Activated naive CD4-positive, alpha-beta T cell treated with anti-CD3 and anti-CD28 coated beads, Interleukin-2, amount 10 ng/mL, durations not matched to agents 7 days and 5 days (primary cell): ENCODE measurements at regions not wholly inside any gene's neighbourhood (a gene's known extent, or its start where the extent isn't known, plus 50 kb on each side); places are given as distances from the start of the nearest gene placed in this dataset.

ENCODE experiments used
- CTCF ChIA-PET: fragments of 350-600 bp; sonication (Branson Sonifier 250); formaldehyde crosslinking; loops from one replicate; lab custom pipeline; 2021; ENCODE audit warnings: antibody characterized with exemption; lab: Charles Lee
- DNase-seq: peaks from one replicate; pipeline ENCODE4 v3.0.0-alpha.2; 2020
- H3K27ac Mint-ChIP-seq: one replicate; pipeline ENCODE4 v1.8.0; 2021; ENCODE audit warnings: mild to moderate bottlenecking, moderate library complexity, mixed read lengths
- H3K27me3 Mint-ChIP-seq: one replicate; pipeline ENCODE4 v1.8.0; 2021; ENCODE audit warnings: mild to moderate bottlenecking, mixed read lengths
- H3K36me3 Mint-ChIP-seq: one replicate; pipeline ENCODE4 v1.8.0; 2021; ENCODE audit warnings: mixed read lengths
- H3K4me1 Mint-ChIP-seq: one replicate; pipeline ENCODE4 v1.8.0; 2021; ENCODE audit warnings: mixed read lengths
- H3K4me3 Mint-ChIP-seq: one replicate; pipeline ENCODE4 v1.8.0; 2021; ENCODE audit warnings: mild to moderate bottlenecking, moderate library complexity, mixed read lengths
- H3K9me3 Mint-ChIP-seq: one replicate; pipeline ENCODE4 v1.8.0; 2021; ENCODE audit warnings: mixed read lengths

DNA sequence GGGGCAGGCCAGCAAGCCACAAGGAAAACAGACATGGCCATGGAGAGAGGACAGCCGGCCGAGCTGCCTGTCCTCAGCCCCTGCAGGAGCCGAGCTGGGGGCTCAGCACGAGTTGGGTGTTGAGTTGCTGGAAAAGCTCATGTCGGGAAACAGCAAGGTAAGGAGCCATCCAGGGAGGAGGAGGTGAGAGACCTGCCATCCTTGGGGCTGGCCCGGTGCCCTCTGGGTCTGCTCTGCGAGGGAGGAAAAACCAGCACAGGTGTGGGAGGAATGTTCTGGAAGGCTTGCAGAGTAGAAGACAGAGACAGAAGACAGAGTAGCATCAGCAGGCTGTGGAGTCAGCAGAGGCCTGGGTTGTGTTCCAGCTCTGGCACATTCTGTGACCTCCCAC is 548.8 kb downstream of the PTPRU start:
- DNase-seq: no peak
- H3K9me3 Mint-ChIP-seq: no peaks in the 10 kb centered on the region
- H3K4me3 Mint-ChIP-seq: no peak overlapping the region
- no peak overlapping the region for H3K27ac Mint-ChIP-seq
- H3K36me3 Mint-ChIP-seq: no peaks in the 10 kb centered on the region
- H3K4me1 Mint-ChIP-seq: no peaks in the 10 kb centered on the region
- H3K27me3 Mint-ChIP-seq: peaks cover 16% of the 10 kb centered on the region
- CTCF ChIA-PET: no interaction called here

GRCh38 chr1:29784276-29785136 is 548.2 kb downstream of the PTPRU start:
- Mint-ChIP-seq H3K36me3 (no peaks in the 10 kb centered on the region), H3K4me1 (no peaks in the 10 kb centered on the region), H3K27ac (no peak overlapping the region), H3K27me3 (peaks cover 13% of the 10 kb centered on the region), H3K9me3 (no peaks in the 10 kb centered on the region), H3K4me3 (no peak overlapping the region)
- CTCF ChIA-PET: no interaction called here
- DNase-seq: no peak

- no peaks in the 10 kb centered on the region for H3K36me3 Mint-ChIP-seq
- CTCF ChIA-PET: interaction anchor here (1.4 kb wide), 1 partner anchor 9 kb away, joined by 5 read pairs; no protein-coding TSS in a partner anchor
- no peak overlapping the region for H3K4me3 Mint-ChIP-seq
- no peak for DNase-seq
- H3K27me3 Mint-ChIP-seq: peaks cover 16% of the 10 kb centered on the region
- no peaks in the 10 kb centered on the region for H3K9me3 Mint-ChIP-seq
- no peaks in the 10 kb centered on the region for H3K4me1 Mint-ChIP-seq
- H3K27ac Mint-ChIP-seq: no peak overlapping the region
Observed at GRCh38 chr1:29783508-29784275, 547.4 kb downstream of the PTPRU start.

- H3K27ac Mint-ChIP-seq: no peak overlapping the region
- no peak for DNase-seq
- no peaks in the 10 kb centered on the region for H3K4me1 Mint-ChIP-seq
- H3K4me3 Mint-ChIP-seq: no peak overlapping the region
- peaks cover 16% of the 10 kb centered on the region for H3K27me3 Mint-ChIP-seq
- H3K36me3 Mint-ChIP-seq: no peaks in the 10 kb centered on the region
- no peaks in the 10 kb centered on the region for H3K9me3 Mint-ChIP-seq
- CTCF ChIA-PET: interaction anchor here (1.4 kb wide), 1 partner anchor 10 kb away, joined by 5 read pairs; no protein-coding TSS in a partner anchor
Observed at GRCh38 chr1:29782846-29783507, 546.7 kb downstream of the PTPRU start.

- H3K9me3 Mint-ChIP-seq: no peaks in the 10 kb centered on the region
- no peak overlapping the region for H3K4me3 Mint-ChIP-seq
- CTCF ChIA-PET: no interaction called here
Observed at GRCh38 chr1:29779146-29779545, 542.8 kb downstream of the PTPRU start.

DNA sequence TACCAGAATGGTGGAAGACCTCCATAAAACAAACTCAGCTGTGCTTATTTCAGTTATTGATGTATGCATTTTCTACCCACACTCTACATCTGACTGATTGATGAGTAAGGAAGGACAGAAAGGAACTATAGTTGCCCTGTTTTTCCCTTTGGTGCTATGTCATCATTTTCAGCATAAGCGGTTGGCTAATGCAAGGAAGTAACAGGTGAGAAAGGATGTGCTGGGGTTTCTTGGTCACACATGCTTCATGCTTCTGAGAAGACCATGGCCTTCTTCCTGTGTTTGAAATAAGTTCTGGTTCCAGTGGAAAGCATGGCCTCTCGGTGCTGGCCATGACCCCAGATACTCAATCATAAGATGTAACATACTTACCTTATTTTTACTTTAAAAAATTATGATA is 541.2 kb downstream of the PTPRU start:
- H3K9me3 Mint-ChIP-seq: no peaks in the 10 kb centered on the region
- DNase-seq: no peak
- no peak overlapping the region for H3K4me3 Mint-ChIP-seq
- CTCF ChIA-PET: no interaction called here
- peaks cover 4% of the 10 kb centered on the region for H3K27me3 Mint-ChIP-seq
- no peaks in the 10 kb centered on the region for H3K4me1 Mint-ChIP-seq
- H3K27ac Mint-ChIP-seq: no peak overlapping the region
- H3K36me3 Mint-ChIP-seq: no peaks in the 10 kb centered on the region

More at GRCh38 chr1:29779146-29779545, 542.8 kb downstream of the PTPRU start:
- Mint-ChIP-seq H3K4me1 (no peaks in the 10 kb centered on the region), H3K36me3 (no peaks in the 10 kb centered on the region), H3K27me3 (peaks cover 4% of the 10 kb centered on the region), H3K27ac (no peak overlapping the region)
- no peak for DNase-seq

GRCh38 chr1:29774355-29774754 is 538.0 kb downstream of the PTPRU start:
- no peaks in the 10 kb centered on the region for H3K4me1 Mint-ChIP-seq
- no peaks in the 10 kb centered on the region for H3K9me3 Mint-ChIP-seq
- DNase-seq: no peak
- no peak overlapping the region for H3K4me3 Mint-ChIP-seq
- CTCF ChIA-PET: no interaction called here
- peaks cover 4% of the 10 kb centered on the region for H3K27me3 Mint-ChIP-seq
- no peaks in the 10 kb centered on the region for H3K36me3 Mint-ChIP-seq
- no peak overlapping the region for H3K27ac Mint-ChIP-seq

- H3K4me3 Mint-ChIP-seq: no peak overlapping the region
Observed at GRCh38 chr1:29772584-29773100, 536.3 kb downstream of the PTPRU start.

DNA sequence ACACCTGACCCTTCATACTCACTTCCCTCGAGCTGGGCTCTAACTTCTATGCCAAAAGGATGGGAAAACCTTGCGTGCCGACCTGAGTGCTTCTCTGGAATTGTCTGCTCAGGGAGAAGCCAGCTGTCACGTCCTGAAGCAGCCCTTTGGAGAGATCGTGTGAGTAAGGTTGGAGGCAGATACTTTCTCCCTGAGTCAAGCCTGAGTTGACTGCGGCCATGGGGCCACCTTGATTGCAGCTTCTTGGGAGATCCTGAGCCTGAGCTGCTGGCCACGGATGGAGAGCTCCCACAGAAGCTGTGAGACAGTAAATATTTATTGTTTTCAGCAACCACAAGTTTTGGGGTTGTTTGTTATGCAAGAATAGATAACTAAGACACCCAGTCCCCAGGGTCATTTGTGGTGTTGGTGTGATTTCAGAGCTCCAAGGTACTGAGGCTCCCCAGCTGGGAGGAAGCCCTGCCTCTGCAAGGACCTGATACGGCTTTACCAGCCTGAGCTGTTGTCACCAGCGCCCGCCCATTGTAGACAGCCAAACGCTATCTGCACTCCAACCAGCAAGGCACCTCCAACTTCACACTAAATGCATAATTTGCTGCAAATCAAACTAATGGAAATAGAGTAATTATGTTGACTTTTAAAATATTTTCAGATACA is 531.6 kb downstream of the PTPRU start:
- Mint-ChIP-seq H3K36me3 (no peaks in the 10 kb centered on the region), H3K27me3 (peaks cover 12% of the 10 kb centered on the region), H3K9me3 (no peaks in the 10 kb centered on the region), H3K4me1 (no peaks in the 10 kb centered on the region), H3K4me3 (no peak overlapping the region), H3K27ac (no peak overlapping the region)
- DNase-seq: no peak
- CTCF ChIA-PET: no interaction called here

More at GRCh38 chr1:29772584-29773100, 536.3 kb downstream of the PTPRU start:
- Mint-ChIP-seq H3K9me3 (no peaks in the 10 kb centered on the region), H3K36me3 (no peaks in the 10 kb centered on the region), H3K4me1 (no peaks in the 10 kb centered on the region), H3K27me3 (peaks cover 5% of the 10 kb centered on the region), H3K27ac (no peak overlapping the region)
- no peak for DNase-seq
- CTCF ChIA-PET: no interaction called here

GRCh38 chr1:29767088-29767685 is 530.9 kb downstream of the PTPRU start:
- no peak for DNase-seq
- Mint-ChIP-seq H3K9me3 (no peaks in the 10 kb centered on the region), H3K4me1 (no peaks in the 10 kb centered on the region), H3K27ac (no peak overlapping the region), H3K27me3 (peaks cover 12% of the 10 kb centered on the region), H3K36me3 (no peaks in the 10 kb centered on the region), H3K4me3 (no peak overlapping the region)
- CTCF ChIA-PET: no interaction called here

DNA sequence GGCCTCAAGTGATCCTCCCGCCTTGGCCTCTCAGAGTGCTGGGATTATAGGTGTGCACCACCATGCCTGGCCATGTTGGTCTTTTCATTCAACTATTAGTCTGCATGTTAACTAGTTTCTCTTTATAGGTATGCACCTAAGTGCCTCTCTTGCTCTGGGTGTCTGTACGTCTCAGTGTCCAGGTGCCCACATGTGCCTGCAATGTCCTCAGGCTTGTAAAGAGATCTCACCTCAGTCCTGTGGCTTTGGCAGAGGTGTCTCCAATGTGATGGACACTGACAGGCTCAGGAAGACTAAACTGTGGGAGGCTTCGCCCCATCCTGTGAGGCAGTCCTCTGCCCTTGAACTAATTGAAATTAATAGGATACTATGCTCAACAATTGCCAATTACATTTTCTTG is 526.3 kb downstream of the PTPRU start:
- Mint-ChIP-seq H3K27me3 (peaks cover 12% of the 10 kb centered on the region), H3K9me3 (no peaks in the 10 kb centered on the region), H3K36me3 (no peaks in the 10 kb centered on the region), H3K4me3 (no peak overlapping the region), H3K4me1 (no peaks in the 10 kb centered on the region), H3K27ac (no peak overlapping the region)
- CTCF ChIA-PET: interaction anchor here (0.6 kb wide), 1 partner anchor 921 kb away, joined by 3 read pairs; no protein-coding TSS in a partner anchor
- no peak for DNase-seq

GRCh38 chr1:29761159-29761928 is 525.0 kb downstream of the PTPRU start:
- H3K27ac Mint-ChIP-seq: no peak overlapping the region
- CTCF ChIA-PET: no interaction called here
- H3K27me3 Mint-ChIP-seq: peaks cover 9% of the 10 kb centered on the region

More at GRCh38 chr1:29761159-29761928, 525.0 kb downstream of the PTPRU start:
- Mint-ChIP-seq H3K9me3 (no peaks in the 10 kb centered on the region), H3K4me1 (no peaks in the 10 kb centered on the region), H3K36me3 (no peaks in the 10 kb centered on the region), H3K4me3 (no peak overlapping the region)
- DNase-seq: no peak
